ENCODE measurements at regions not wholly inside any gene's neighbourhood (a gene's known extent, or its start where the extent isn't known, plus 50 kb on each side); places are given as distances from the start of the nearest gene placed in this dataset.

- Histone ChIP-seq H3K4me3 (replicated peaks in 1 of 3; ENCODE audit: insufficient read depth in 1 of 3, low read depth in 1 of 3, low read length in 3 of 3) (no peak overlapping the region), H4K20me1 (replicated peaks; ENCODE audit: control insufficient read depth, extremely low read depth, insufficient read depth, low read length) (no peaks in the 10 kb centered on the region), H3K79me2 (ENCODE audit: control insufficient read depth, insufficient read depth, low read length) (no peaks in the 10 kb centered on the region), H3K4me1 (ENCODE audit: control insufficient read depth, extremely low read depth, insufficient read depth, low read length) (no peaks in the 10 kb centered on the region), H3K36me3 (ENCODE audit: control insufficient read depth in 2 of 2, extremely low read depth in 1 of 2, insufficient read depth in 2 of 2, low read length in 2 of 2) (no peaks in the 10 kb centered on the region), H3K27ac (ENCODE audit: insufficient read depth, low read depth, low read length) (no peak overlapping the region), H3K27me3 (ENCODE audit: control insufficient read depth in 2 of 2, insufficient read depth in 2 of 2, low read length in 2 of 2) (no peaks in the 10 kb centered on the region), H2AFZ (ENCODE audit: low read depth, low read length) (no peak overlapping the region), H3K9me3 (replicated peaks; ENCODE audit: control insufficient read depth, insufficient read depth, low read length) (no peaks in the 10 kb centered on the region), H3K9ac (replicated peaks; ENCODE audit: extremely low read depth, insufficient read depth, low read length) (no peak overlapping the region), H3K9me1 (replicated peaks; ENCODE audit: control insufficient read depth, extremely low read depth, insufficient read depth, low read length) (no peaks in the 10 kb centered on the region), H3K4me2 (ENCODE audit: insufficient read depth, low read length) (no peak overlapping the region)
- POLR2A ChIA-PET = no interaction called here
- dilution Hi-C loops (cut with MboI; ENCODE audit: extremely low pct_ligation_motif_present, low sequenced_read_pairs) = no loop called here
- DNase-seq (ENCODE audit: low read depth, low spot score) (no peak), FAIRE-seq (no peak)
- intact Hi-C loops (cut with micrococcal nuclease) = no loop called here
- CTCF ChIA-PET = interaction anchor here (0.6 to 1.9 kb wide), 4 partner anchors 9 to 1127 kb away, joined by 3 to 6 read pairs (median 4); no protein-coding TSS in a partner anchor
- no TSS peak for BruUV-seq (replicated peaks)
- TF ChIP-seq POLR2AphosphoS5 (IDR thresholded peaks at IDR 0.05; ENCODE audit: insufficient read depth, low read depth, low read length) (no peak), FOS (IDR thresholded peaks at IDR 0.05; ENCODE audit: borderline replicate concordance, insufficient read depth, low read length) (no peak), POLR2A (IDR thresholded peaks at IDR 0.05; ENCODE audit: low read depth, low read length) (no peak), MYC (IDR thresholded peaks at IDR 0.05; ENCODE audit: low read depth, low read length) (no peak), EZH2 (IDR thresholded peaks at IDR 0.05; ENCODE audit: borderline replicate concordance, low read depth, low read length, severe bottlenecking) (no peak), JUN (IDR thresholded peaks at IDR 0.05; ENCODE audit: borderline replicate concordance, insufficient read depth, insufficient read length, low read depth) (no peak), GATA2 (IDR thresholded peaks at IDR 0.05; ENCODE audit: insufficient read depth, insufficient read length, low read depth, low read length) (no peak)
- TF ChIP-seq, protein P1, sequence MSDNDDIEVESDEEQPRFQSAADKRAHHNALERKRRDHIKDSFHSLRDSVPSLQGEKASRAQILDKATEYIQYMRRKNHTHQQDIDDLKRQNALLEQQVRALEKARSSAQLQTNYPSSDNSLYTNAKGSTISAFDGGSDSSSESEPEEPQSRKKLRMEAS (IDR thresholded peaks at IDR 0.05; ENCODE audit: insufficient read depth, insufficient read length) = no peak
- TF ChIP-seq, protein P2, sequence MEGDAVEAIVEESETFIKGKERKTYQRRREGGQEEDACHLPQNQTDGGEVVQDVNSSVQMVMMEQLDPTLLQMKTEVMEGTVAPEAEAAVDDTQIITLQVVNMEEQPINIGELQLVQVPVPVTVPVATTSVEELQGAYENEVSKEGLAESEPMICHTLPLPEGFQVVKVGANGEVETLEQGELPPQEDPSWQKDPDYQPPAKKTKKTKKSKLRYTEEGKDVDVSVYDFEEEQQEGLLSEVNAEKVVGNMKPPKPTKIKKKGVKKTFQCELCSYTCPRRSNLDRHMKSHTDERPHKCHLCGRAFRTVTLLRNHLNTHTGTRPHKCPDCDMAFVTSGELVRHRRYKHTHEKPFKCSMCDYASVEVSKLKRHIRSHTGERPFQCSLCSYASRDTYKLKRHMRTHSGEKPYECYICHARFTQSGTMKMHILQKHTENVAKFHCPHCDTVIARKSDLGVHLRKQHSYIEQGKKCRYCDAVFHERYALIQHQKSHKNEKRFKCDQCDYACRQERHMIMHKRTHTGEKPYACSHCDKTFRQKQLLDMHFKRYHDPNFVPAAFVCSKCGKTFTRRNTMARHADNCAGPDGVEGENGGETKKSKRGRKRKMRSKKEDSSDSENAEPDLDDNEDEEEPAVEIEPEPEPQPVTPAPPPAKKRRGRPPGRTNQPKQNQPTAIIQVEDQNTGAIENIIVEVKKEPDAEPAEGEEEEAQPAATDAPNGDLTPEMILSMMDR (IDR thresholded peaks at IDR 0.05; ENCODE audit: extremely low read depth in 1 of 2, insufficient read depth in 1 of 2, low read depth in 1 of 2, low read length in 2 of 2) = no peak
Measured at GRCh38 chr2:194822097-194822496, 834.9 kb upstream of the SLC39A10 start.

Measured in endothelial cell of umbilical vein (primary cell).